SK-N-SH (cell line): ENCODE measurements at regions not wholly inside any gene's neighbourhood (a gene's known extent, or its start where the extent isn't known, plus 50 kb on each side); places are given as distances from the start of the nearest gene placed in this dataset.

Source experiments
- CTCF ChIA-PET: fragments of 300-600, 350-600 bp; formaldehyde crosslinking; extraction: SDS; loops from one replicate; lab custom pipeline; 2021; lab: Yijun Ruan, JAX
- POLR2A ChIA-PET: fragments of 350-600 bp; sonication (Branson Sonifier 250); formaldehyde crosslinking; extraction: SDS; loops from one replicate; lab custom pipeline; 2020; ENCODE audit warnings: antibody characterized with exemption, inconsistent platforms; lab: Yijun Ruan, JAX
- DNase-seq: peaks from one replicate; pipeline ENCODE4 v3.0.0; 2012
- H2AFZ ChIP-seq: fragments of 200-600 bp; sonication (generic); 2 replicates; pipeline ENCODE4 v1.8.1; 2016; ENCODE audit warnings: antibody characterized with exemption, mild to moderate bottlenecking, low read depth
- H3F3A ChIP-seq: fragments of 200-600 bp; sonication (generic); replicated peaks from 2 replicates; pipeline ENCODE3; 2016; ENCODE audit warnings: antibody characterized with exemption, mild to moderate bottlenecking; ENCODE audit not compliant: insufficient read depth
- H3K27ac ChIP-seq, 2 experiments: fragments of 200-500 bp in 1 of 2; fragments of 200-600 bp in 1 of 2; sonication (Bioruptor generic) in 1 of 2; sonication (generic), shearing (Covaris generic) in 1 of 2; 2 replicates each; pipeline versions ENCODE4 v1.5.1 to v1.6.1; 2014 to 2016; ENCODE audit warnings: low read depth in 2 of 2, inconsistent platforms in 1 of 2, low read length in 1 of 2, mild to moderate bottlenecking in 1 of 2, mixed read lengths in 1 of 2
- H3K27me3 ChIP-seq: fragments of 200-600 bp; sonication (generic), shearing (Covaris generic); 2 replicates; pipeline ENCODE4 v1.6.1; 2016; ENCODE audit warnings: mixed run types; ENCODE audit not compliant: insufficient read depth
- H3K36me3 ChIP-seq, 2 experiments: fragments of 200-500 bp in 1 of 2; fragments of 200-600 bp in 1 of 2; sonication (Bioruptor generic) in 1 of 2; sonication (generic) in 1 of 2; replicated peaks in 1 of 2; 2 replicates each; pipeline versions ENCODE3 to v1.5.1; 2014 to 2016; ENCODE audit warnings: low read length in 1 of 2, mild to moderate bottlenecking in 1 of 2; ENCODE audit not compliant: insufficient read depth in 2 of 2, control insufficient read depth in 1 of 2
- H3K4me1 ChIP-seq, 2 experiments: fragments of 200-500 bp in 1 of 2; fragments of 200-600 bp in 1 of 2; sonication (Bioruptor generic) in 1 of 2; sonication (generic), shearing (Covaris generic) in 1 of 2; 2 replicates each; pipeline versions ENCODE4 v1.5.1 to v1.6.1; 2014 to 2016; ENCODE audit warnings: low read depth in 1 of 2, low read length in 1 of 2, mixed run types in 1 of 2; ENCODE audit not compliant: insufficient read depth in 2 of 2, control insufficient read depth in 1 of 2
- H3K4me2 ChIP-seq: fragments of 200-600 bp; sonication (generic), shearing (Covaris generic); 2 replicates; pipeline ENCODE4 v1.6.1; 2017; ENCODE audit warnings: mixed run types
- H3K4me3 ChIP-seq, 2 experiments: fragments of 200-500 bp in 1 of 2; fragments of 200-600 bp in 1 of 2; sonication (Bioruptor generic) in 1 of 2; sonication (generic), shearing (Covaris generic) in 1 of 2; 2 replicates each; pipeline versions ENCODE4 v1.5.1 to v1.8.1; 2014 to 2016; ENCODE audit warnings: low read depth in 2 of 2, inconsistent platforms in 1 of 2, low read length in 1 of 2, mild to moderate bottlenecking in 1 of 2, mixed read lengths in 1 of 2, moderate library complexity in 1 of 2
- H3K79me2 ChIP-seq: fragments of 200-600 bp; sonication (generic); 2 replicates; pipeline ENCODE4 v1.8.1; 2017; ENCODE audit warnings: mild to moderate bottlenecking; ENCODE audit not compliant: insufficient read depth
- H3K9ac ChIP-seq: fragments of 200-600 bp; sonication (generic); 2 replicates; pipeline ENCODE4 v1.6.1; 2017; ENCODE audit warnings: mixed run types
- H3K9me2 ChIP-seq: fragments of 200-600 bp; sonication (generic); 2 replicates; pipeline ENCODE4 v1.6.1; 2017; ENCODE audit warnings: mixed run types
- H3K9me3 ChIP-seq: fragments of 200-600 bp; sonication (generic); 2 replicates; pipeline ENCODE4 v1.6.1; 2017; ENCODE audit warnings: mixed run types, mild to moderate bottlenecking, moderate library complexity
- H4K20me1 ChIP-seq: fragments of 200-600 bp; sonication (generic); 2 replicates; pipeline ENCODE4 v1.6.1; 2017; ENCODE audit warnings: mild to moderate bottlenecking, mixed run types; ENCODE audit not compliant: insufficient read depth
- CHD2 ChIP-seq: fragments of 150-350 bp; IDR thresholded peaks from 2 replicates; pipeline ENCODE4 v1.6.1; 2018; ENCODE audit warnings: low read length; ENCODE audit not compliant: partially characterized antibody
- CTCF ChIP-seq: fragments of 200-600 bp; sonication (generic); IDR thresholded peaks from 2 replicates; pipeline ENCODE4 v1.6.1; 2017; ENCODE audit warnings: antibody characterized with exemption, mild to moderate bottlenecking, moderate library complexity
- ELF1 ChIP-seq: IDR thresholded peaks from 2 replicates; pipeline ENCODE4 v1.4.0; 2012
- FOSL2 ChIP-seq: IDR thresholded peaks from 2 replicates; pipeline ENCODE4 v1.4.0; 2012; ENCODE audit warnings: low read depth, mild to moderate bottlenecking, moderate library complexity, borderline replicate concordance
- GATA2 ChIP-seq: sonication (generic); formaldehyde crosslinking; IDR thresholded peaks from 2 replicates; pipeline ENCODE4 v1.5.0; 2020; ENCODE audit warnings: mild to moderate bottlenecking, missing genetic modification reagents
- MEF2A ChIP-seq: IDR thresholded peaks from 2 replicates; pipeline ENCODE4 v1.4.0; 2012; ENCODE audit warnings: low read depth, borderline replicate concordance
- MXI1 ChIP-seq: IDR thresholded peaks from 2 replicates; pipeline ENCODE4 v1.6.1; 2012; ENCODE audit warnings: mild to moderate bottlenecking, low read depth, low read length, improper control_type of control experiment
- NFIC ChIP-seq: IDR thresholded peaks from 2 replicates; pipeline ENCODE4 v1.4.0; 2012; ENCODE audit warnings: borderline replicate concordance
- PBX3 ChIP-seq: IDR thresholded peaks from 2 replicates; pipeline ENCODE4; 2012
- POLR2AphosphoS5 ChIP-seq: IDR thresholded peaks from 2 replicates; pipeline ENCODE4 v1.6.1; 2012; ENCODE audit warnings: low read depth, low read length
- RFX5 ChIP-seq: IDR thresholded peaks from 2 replicates; pipeline ENCODE4 v1.6.1; 2012; ENCODE audit warnings: mild to moderate bottlenecking, improper control_type of control experiment, low read length
- SIN3A ChIP-seq: IDR thresholded peaks from 2 replicates; pipeline ENCODE4 v1.6.1; 2012; ENCODE audit warnings: low read depth, mild to moderate bottlenecking, low read length, moderate library complexity, borderline replicate concordance
- TAF1 ChIP-seq: IDR thresholded peaks from 2 replicates; pipeline ENCODE4 v1.6.1; 2012; ENCODE audit warnings: low read depth, mild to moderate bottlenecking, low read length, moderate library complexity, borderline replicate concordance
- TCF12 ChIP-seq: IDR thresholded peaks from 2 replicates; pipeline ENCODE4 v1.4.0; 2012
- TEAD4 ChIP-seq: IDR thresholded peaks from 2 replicates; pipeline ENCODE4 v1.4.0; 2012; ENCODE audit warnings: mild to moderate bottlenecking, borderline replicate concordance; ENCODE audit not compliant: insufficient read depth
- YY1 ChIP-seq: IDR thresholded peaks from 2 replicates; pipeline ENCODE4 v1.4.0; 2012; ENCODE audit warnings: low read depth, mild to moderate bottlenecking
- WGBS: methylation state at CpG from one replicate; pipeline ENCODE4 v1.1.6; 2017; ENCODE audit warnings: low lambda C conversion rate; 5-methylcytosine and 5-hydroxymethylcytosine counted together
- TF ChIP-seq, protein P1 (sequence below): fragments of 150-350 bp; IDR thresholded peaks from 2 replicates; pipeline ENCODE4 v1.6.1; 2016; ENCODE audit warnings: mild to moderate bottlenecking, low read depth, low read length
- TF ChIP-seq, protein P2 (sequence below): fragments of 150-350 bp; IDR thresholded peaks from 2 replicates; pipeline ENCODE4 v1.6.1; 2017; ENCODE audit warnings: antibody characterized with exemption, low read length, low read depth, borderline replicate concordance
- TF ChIP-seq, protein P3 (sequence below): IDR thresholded peaks from 2 replicates; pipeline ENCODE4 v1.4.0; 2012; ENCODE audit warnings: low read depth, borderline replicate concordance

DNA sequence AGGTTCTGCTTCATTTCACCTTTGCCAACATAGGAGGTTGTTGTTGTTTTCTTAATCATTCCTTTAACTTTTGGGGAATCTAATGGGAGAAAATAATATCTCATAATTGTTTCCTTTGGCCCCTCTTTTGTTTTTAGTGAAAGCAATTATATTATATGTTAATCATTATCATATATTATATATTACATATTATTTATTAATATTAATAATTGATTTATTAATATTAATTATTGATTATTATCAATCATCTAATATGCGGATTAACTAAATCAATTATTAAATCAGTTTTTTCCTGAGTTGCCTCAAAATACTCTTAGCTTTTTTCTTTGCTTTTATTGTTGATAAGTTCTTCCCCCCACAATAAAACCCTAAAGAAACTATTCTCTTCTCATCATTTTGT lies 443.8 kb downstream of the GATA3 start:
- Histone ChIP-seq H4K20me1 (no peaks in the 10 kb centered on the region), H3K79me2 (no peaks in the 10 kb centered on the region), H3K9me3 (no peaks in the 10 kb centered on the region; the same call in 1 of the 2 replicates), H3K36me3 (no peaks in the 10 kb centered on the region), H3F3A (no peaks in the 10 kb centered on the region), H3K4me3 (no peak overlapping the region), H2AFZ (no peak overlapping the region), H3K27me3 (no peaks in the 10 kb centered on the region), H3K27ac (no peak overlapping the region), H3K4me2 (no peak overlapping the region), H3K9ac (no peak overlapping the region), H3K9me2 (no peaks in the 10 kb centered on the region), H3K4me1 (no peaks in the 10 kb centered on the region)
- ChIA-PET CTCF (interaction anchor here (0.7 kb wide), 1 partner anchor 731 kb away, joined by 3 read pairs; no protein-coding TSS in a partner anchor), POLR2A (no interaction called here)
- no peak for DNase-seq
- 77% methylated on average over 1 of the region's 1 CpG for whole genome bisulfite sequencing
- TF ChIP-seq MXI1 (no peak), RFX5 (no peak), TEAD4 (no peak), GATA2 (CRISPR knock-in tag) (no peak), ELF1 (no peak), NFIC (no peak), POLR2AphosphoS5 (no peak), MEF2A (no peak), TAF1 (no peak), SIN3A (no peak), CTCF (no peak)
- TF ChIP-seq, protein P1, sequence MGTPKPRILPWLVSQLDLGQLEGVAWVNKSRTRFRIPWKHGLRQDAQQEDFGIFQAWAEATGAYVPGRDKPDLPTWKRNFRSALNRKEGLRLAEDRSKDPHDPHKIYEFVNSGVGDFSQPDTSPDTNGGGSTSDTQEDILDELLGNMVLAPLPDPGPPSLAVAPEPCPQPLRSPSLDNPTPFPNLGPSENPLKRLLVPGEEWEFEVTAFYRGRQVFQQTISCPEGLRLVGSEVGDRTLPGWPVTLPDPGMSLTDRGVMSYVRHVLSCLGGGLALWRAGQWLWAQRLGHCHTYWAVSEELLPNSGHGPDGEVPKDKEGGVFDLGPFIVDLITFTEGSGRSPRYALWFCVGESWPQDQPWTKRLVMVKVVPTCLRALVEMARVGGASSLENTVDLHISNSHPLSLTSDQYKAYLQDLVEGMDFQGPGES: no peak
- TF ChIP-seq, protein P2, sequence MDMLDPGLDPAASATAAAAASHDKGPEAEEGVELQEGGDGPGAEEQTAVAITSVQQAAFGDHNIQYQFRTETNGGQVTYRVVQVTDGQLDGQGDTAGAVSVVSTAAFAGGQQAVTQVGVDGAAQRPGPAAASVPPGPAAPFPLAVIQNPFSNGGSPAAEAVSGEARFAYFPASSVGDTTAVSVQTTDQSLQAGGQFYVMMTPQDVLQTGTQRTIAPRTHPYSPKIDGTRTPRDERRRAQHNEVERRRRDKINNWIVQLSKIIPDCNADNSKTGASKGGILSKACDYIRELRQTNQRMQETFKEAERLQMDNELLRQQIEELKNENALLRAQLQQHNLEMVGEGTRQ: no peak

DNA sequence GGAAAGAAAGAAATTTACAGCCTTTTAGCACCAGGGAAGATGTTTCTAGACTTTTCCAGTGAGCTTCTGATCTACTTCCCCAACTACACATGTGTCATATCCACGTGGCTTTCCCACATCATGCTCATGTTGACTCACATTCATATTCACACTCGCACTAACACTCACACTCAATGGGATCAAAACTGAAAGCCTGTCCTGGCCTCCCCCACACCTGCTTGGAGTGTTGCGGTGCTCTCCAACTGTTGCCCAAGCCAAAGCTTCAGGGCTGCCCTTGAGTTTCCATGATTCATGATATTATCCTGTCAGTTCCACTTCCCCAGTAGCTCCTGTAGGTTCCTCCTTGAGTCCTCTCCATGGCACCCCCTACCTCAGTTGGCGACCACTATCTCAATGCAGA lies 444.4 kb downstream of the GATA3 start:
- ChIA-PET POLR2A (interaction anchor here (0.6 kb wide), 1 partner anchor 434 kb away, joined by 4 read pairs; no protein-coding TSS in a partner anchor), CTCF (interaction anchor here (0.5 kb wide), 1 partner anchor 13 kb away, joined by 3 read pairs; no protein-coding TSS in a partner anchor)
- Histone ChIP-seq H2AFZ (no peak overlapping the region), H3K36me3 (no peaks in the 10 kb centered on the region), H3K4me2 (no peak overlapping the region), H3F3A (no peaks in the 10 kb centered on the region), H3K27me3 (no peaks in the 10 kb centered on the region), H3K9me3 (no peaks in the 10 kb centered on the region; the same call in 1 of the 2 replicates), H3K4me3 (no peak overlapping the region), H3K4me1 (no peaks in the 10 kb centered on the region), H3K9me2 (no peaks in the 10 kb centered on the region), H3K27ac (no peak overlapping the region), H3K79me2 (no peaks in the 10 kb centered on the region), H4K20me1 (no peaks in the 10 kb centered on the region), H3K9ac (no peak overlapping the region)
- TF ChIP-seq TCF12: no peak
- TF ChIP-seq, protein P3, sequence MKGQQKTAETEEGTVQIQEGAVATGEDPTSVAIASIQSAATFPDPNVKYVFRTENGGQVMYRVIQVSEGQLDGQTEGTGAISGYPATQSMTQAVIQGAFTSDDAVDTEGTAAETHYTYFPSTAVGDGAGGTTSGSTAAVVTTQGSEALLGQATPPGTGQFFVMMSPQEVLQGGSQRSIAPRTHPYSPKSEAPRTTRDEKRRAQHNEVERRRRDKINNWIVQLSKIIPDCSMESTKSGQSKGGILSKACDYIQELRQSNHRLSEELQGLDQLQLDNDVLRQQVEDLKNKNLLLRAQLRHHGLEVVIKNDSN: no peak
- no peak for TF ChIP-seq CHD2
- no peak for TF ChIP-seq PBX3
- no peak for TF ChIP-seq FOSL2
- TF ChIP-seq YY1: no peak
- TF ChIP-seq MEF2A: no peak
- TF ChIP-seq, protein P1: no peak
- DNase-seq: no peak
- WGBS: 40% methylated on average over 4 of the region's 4 CpGs
